AG04449 (cell line): ENCODE measurements at regions not wholly inside any gene's neighbourhood (a gene's known extent, or its start where the extent isn't known, plus 50 kb on each side); places are given as distances from the start of the nearest gene placed in this dataset.
"Not testable (repeated sequence)": the region's sequence is repeated elsewhere in the genome, so short reads cannot be mapped to it uniquely, and the experiment has no call there.

Experiments used
- CTCF ChIA-PET: fragments of 350-600 bp; formaldehyde crosslinking; extraction: SDS; loops from one replicate; lab custom pipeline; 2021; ENCODE audit warnings: antibody characterized with exemption; lab: Yijun Ruan, JAX
- POLR2A ChIA-PET: fragments of 400-600, 350-600 bp; formaldehyde crosslinking; extraction: SDS; loops from one replicate; lab custom pipeline; 2020; ENCODE audit warnings: antibody characterized with exemption, inconsistent platforms; lab: Yijun Ruan, JAX
- DNase-seq: peaks from one replicate; pipeline ENCODE4 v3.0.0-alpha.2; 2010; ENCODE audit warnings: low read depth, low spot score
- H3K4me3 ChIP-seq: 2 replicates; pipeline ENCODE4 v1.5.1; 2011; ENCODE audit warnings: low read depth, mild to moderate bottlenecking, control low read depth, low read length
- TF ChIP-seq, protein P1 (sequence below): IDR thresholded peaks from one replicate; pipeline ENCODE4 v1.5.1; 2011; ENCODE audit warnings: mild to moderate bottlenecking, moderate library complexity, low read length, control low read depth, inconsistent platforms; ENCODE audit not compliant: insufficient read depth; ENCODE audit errors: missing control alignments

GRCh38 chr12:111123390-111123789 lies 203.0 kb upstream of the MYL2 start:
- TF ChIP-seq, protein P1, sequence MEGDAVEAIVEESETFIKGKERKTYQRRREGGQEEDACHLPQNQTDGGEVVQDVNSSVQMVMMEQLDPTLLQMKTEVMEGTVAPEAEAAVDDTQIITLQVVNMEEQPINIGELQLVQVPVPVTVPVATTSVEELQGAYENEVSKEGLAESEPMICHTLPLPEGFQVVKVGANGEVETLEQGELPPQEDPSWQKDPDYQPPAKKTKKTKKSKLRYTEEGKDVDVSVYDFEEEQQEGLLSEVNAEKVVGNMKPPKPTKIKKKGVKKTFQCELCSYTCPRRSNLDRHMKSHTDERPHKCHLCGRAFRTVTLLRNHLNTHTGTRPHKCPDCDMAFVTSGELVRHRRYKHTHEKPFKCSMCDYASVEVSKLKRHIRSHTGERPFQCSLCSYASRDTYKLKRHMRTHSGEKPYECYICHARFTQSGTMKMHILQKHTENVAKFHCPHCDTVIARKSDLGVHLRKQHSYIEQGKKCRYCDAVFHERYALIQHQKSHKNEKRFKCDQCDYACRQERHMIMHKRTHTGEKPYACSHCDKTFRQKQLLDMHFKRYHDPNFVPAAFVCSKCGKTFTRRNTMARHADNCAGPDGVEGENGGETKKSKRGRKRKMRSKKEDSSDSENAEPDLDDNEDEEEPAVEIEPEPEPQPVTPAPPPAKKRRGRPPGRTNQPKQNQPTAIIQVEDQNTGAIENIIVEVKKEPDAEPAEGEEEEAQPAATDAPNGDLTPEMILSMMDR: no peak
- POLR2A ChIA-PET: no interaction called here
- no peak overlapping the region for H3K4me3 ChIP-seq
- CTCF ChIA-PET: no interaction called here
- DNase-seq: no peak

DNA sequence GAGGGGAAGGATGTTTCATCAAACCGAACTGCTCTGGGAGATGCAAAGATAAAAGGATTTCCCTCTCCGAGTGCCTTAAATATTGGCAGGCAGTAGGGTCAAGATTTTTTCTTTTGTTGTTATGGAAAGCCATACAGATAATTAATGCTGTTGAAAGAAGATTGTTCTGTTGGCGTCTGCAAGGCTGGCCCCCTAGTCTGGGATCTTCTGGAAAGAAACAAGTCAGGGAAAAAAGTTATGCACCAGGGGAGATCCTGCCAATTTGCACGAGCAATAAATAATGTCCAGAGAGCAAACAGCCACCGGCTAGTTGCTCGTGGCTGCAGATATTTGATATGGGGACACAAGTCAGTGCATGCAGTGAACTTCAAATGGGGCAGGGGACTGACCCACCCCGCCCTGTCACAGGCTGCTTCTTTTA lies 202.1 kb upstream of the MYL2 start:
- POLR2A ChIA-PET: no interaction called here
- CTCF ChIA-PET: no interaction called here
- TF ChIP-seq, protein P1: no peak
- H3K4me3 ChIP-seq: no peak overlapping the region
- no peak for DNase-seq

GRCh38 chr12:111121840-111122239 lies 201.5 kb upstream of the MYL2 start:
- DNase-seq: no peak
- H3K4me3 ChIP-seq: no peak overlapping the region
- CTCF ChIA-PET: no interaction called here
- TF ChIP-seq, protein P1: no peak
- POLR2A ChIA-PET: no interaction called here

DNA sequence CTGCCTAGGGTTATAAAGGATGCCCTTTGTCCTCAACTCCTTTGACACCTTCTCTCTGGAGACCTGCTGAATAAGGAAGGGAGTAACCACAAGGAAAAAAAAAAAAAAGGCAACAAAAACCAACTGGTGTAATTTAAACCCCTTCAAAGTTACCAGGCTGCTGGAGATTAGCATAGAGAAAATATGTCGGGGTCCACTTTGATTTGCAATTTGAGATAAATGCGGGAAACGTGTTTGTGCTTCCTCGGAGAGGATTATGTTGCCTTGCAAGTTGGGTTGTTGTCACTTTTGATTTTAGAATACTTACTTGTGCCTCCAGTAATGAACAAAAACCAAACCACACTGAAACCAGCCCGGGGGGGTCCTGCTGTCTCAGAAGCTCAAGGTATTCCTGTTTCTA lies 200.2 kb upstream of the MYL2 start:
- TF ChIP-seq, protein P1: no peak
- CTCF ChIA-PET: no interaction called here
- H3K4me3 ChIP-seq: no peak overlapping the region
- DNase-seq: no peak
- POLR2A ChIA-PET: no interaction called here

DNA sequence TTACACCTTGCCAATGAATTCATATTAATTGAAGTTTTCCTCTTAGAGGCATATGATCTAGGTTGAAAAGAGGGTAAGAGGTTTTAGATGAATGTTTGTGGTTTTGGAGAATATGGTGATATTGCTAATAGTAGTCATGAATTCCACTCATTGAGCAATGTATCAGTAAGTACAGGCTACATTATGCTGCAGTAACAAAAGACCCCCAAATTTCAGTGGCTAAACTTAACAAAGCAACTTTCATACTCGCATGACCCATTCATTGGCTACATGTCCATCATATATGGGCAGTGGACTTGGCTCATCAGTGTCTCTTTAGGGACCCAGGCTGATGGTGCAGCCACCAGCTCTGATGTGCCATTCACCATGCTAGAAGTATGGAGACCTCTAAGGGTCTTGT lies 196.6 kb upstream of the MYL2 start:
- POLR2A ChIA-PET: no interaction called here
- TF ChIP-seq, protein P1: no peak

DNA sequence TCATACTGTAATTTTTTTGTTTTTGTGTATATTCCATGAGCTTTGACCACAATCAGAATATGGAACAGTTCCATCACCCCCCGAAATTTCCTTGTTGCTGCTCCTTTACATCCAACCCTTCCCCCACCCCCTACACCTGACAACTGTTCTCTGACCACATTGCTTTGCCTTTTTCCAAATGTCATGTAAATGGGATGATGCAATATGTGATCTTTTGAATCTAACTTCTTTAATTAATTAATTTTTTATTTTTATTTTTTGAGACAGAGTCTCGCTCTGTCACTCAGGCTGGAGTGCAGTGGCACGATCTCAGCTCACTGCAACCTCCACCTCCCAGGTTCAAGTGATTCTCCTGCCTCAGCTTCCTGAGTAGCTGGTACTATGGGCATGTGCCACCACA lies 192.9 kb upstream of the MYL2 start:
- POLR2A ChIA-PET, H3K4me3 ChIP-seq, CTCF ChIA-PET: not testable (repeated sequence)

More for the DNA sequence above, 196.6 kb upstream of the MYL2 start:
- no peak overlapping the region for H3K4me3 ChIP-seq
- DNase-seq: no peak
- CTCF ChIA-PET: no interaction called here

DNA sequence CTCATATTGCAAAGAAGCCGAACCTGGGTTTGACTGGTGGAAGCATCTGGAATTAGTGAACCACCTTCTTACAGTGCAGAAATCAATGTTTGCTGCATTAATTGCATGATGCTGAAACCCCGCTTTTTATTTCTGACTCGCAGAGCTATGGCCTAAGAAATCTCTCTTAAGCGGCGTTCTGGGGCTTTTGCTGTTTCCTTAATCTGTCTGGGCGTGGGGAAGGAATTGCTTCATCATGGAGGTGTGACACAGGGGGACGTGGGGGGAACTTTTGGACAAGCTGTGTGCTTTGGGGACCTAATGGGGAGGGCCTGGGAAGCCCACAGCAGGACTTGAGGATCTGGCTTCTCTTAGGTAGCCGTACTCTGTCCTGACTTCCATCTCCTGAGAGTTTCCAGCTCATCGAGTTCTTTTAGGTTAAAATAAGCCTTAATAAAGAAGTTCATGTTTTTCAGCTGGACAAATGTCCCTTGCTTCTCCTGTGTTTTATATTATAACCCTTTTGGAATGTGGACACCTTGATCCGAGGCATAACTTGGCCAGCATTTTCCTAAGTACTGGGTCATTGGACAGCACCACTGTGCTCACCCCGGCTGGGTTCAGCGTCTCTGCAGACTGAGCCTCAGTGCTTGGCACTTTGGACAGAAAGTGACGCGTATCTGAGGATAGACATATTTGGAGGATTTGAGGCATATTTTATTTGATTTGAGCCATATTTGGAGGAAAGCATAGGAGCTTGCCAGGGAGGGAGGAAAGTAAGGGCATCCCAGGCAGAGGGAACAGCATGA lies 192.1 kb upstream of the MYL2 start:
- ChIA-PET CTCF (no interaction called here), POLR2A (no interaction called here)
- no peak overlapping the region for H3K4me3 ChIP-seq
- no peak for DNase-seq
- TF ChIP-seq, protein P1: no peak

More for the DNA sequence above, 192.9 kb upstream of the MYL2 start:
- not testable (repeated sequence) for DNase-seq
